Mesothelial cell of epicardium (in vitro differentiated cells): ENCODE measurements at regions not wholly inside any gene's neighbourhood (a gene's known extent, or its start where the extent isn't known, plus 50 kb on each side); places are given as distances from the start of the nearest gene placed in this dataset.

Experiments
- DNase-seq, 2 experiments: peaks; one replicate each; pipeline ENCODE4 v3.0.0; 2021; ENCODE audit warnings: low spot score in 2 of 2; ENCODE audit not compliant: unreplicated experiment in 2 of 2
- H3K27ac Mint-ChIP-seq: 2 replicates; pipeline ENCODE4 v1.8.0; 2021; ENCODE audit warnings: mixed read lengths
- H3K27me3 Mint-ChIP-seq: 2 replicates; pipeline ENCODE4 v1.8.0; 2021; ENCODE audit warnings: low read depth, mixed read lengths
- H3K36me3 Mint-ChIP-seq: 2 replicates; pipeline ENCODE4 v1.8.0; 2021; ENCODE audit warnings: mixed read lengths
- H3K4me1 Mint-ChIP-seq: 2 replicates; pipeline ENCODE4 v1.8.0; 2021; ENCODE audit warnings: mixed read lengths
- H3K4me3 Mint-ChIP-seq: 2 replicates; pipeline ENCODE4 v1.8.0; 2021; ENCODE audit warnings: mild to moderate bottlenecking, moderate library complexity, mixed read lengths
- H3K9me3 Mint-ChIP-seq: 2 replicates; pipeline ENCODE4 v1.8.0; 2021; ENCODE audit warnings: mixed read lengths
- CTCF ChIP-seq: fragments of 200-600 bp; sonication (generic); IDR thresholded peaks from one replicate; pipeline ENCODE4 v1.5.0; 2021; ENCODE audit warnings: antibody characterized with exemption; ENCODE audit not compliant: unreplicated experiment

GRCh38 chr16:52874042-52874441 is 178.7 kb downstream of the CHD9NB start:
- H3K4me3 Mint-ChIP-seq = no peak overlapping the region
- H3K27me3 Mint-ChIP-seq = peaks cover 32% of the 10 kb centered on the region
- TF ChIP-seq CTCF = no peak
- no peaks in the 10 kb centered on the region for H3K36me3 Mint-ChIP-seq
- no peak overlapping the region for H3K27ac Mint-ChIP-seq
- H3K4me1 Mint-ChIP-seq = no peaks in the 10 kb centered on the region
- no peak for DNase-seq
- H3K9me3 Mint-ChIP-seq = no peaks in the 10 kb centered on the region

GRCh38 chr16:52872731-52873130 is 180.0 kb downstream of the CHD9NB start:
- H3K4me1 Mint-ChIP-seq = no peaks in the 10 kb centered on the region

GRCh38 chr16:52871481-52871880 is 181.2 kb downstream of the CHD9NB start:
- TF ChIP-seq CTCF = no peak
- Mint-ChIP-seq H3K36me3 (no peaks in the 10 kb centered on the region), H3K4me3 (no peak overlapping the region), H3K4me1 (no peaks in the 10 kb centered on the region), H3K27ac (no peak overlapping the region), H3K27me3 (peaks cover 28% of the 10 kb centered on the region), H3K9me3 (no peaks in the 10 kb centered on the region)
- no peak for DNase-seq

More at GRCh38 chr16:52872731-52873130, 180.0 kb downstream of the CHD9NB start:
- no peak for DNase-seq
- TF ChIP-seq CTCF = no peak
- Mint-ChIP-seq H3K36me3 (no peaks in the 10 kb centered on the region), H3K27ac (no peak overlapping the region), H3K4me3 (no peak overlapping the region), H3K9me3 (no peaks in the 10 kb centered on the region), H3K27me3 (peaks cover 27% of the 10 kb centered on the region)

- Mint-ChIP-seq H3K27ac (no peak overlapping the region), H3K27me3 (peaks cover 38% of the 10 kb centered on the region), H3K4me1 (no peaks in the 10 kb centered on the region), H3K9me3 (no peaks in the 10 kb centered on the region), H3K36me3 (no peaks in the 10 kb centered on the region), H3K4me3 (no peak overlapping the region)
- no peak for TF ChIP-seq CTCF
- no peak for DNase-seq
These were observed 183.5 kb downstream of the CHD9NB start for GRCh38 chr16:52869243-52869642.

- Mint-ChIP-seq H3K4me1 (no peaks in the 10 kb centered on the region), H3K27me3 (peaks cover 42% of the 10 kb centered on the region), H3K9me3 (no peaks in the 10 kb centered on the region), H3K27ac (no peak overlapping the region), H3K4me3 (no peak overlapping the region), H3K36me3 (no peaks in the 10 kb centered on the region)
- TF ChIP-seq CTCF = no peak
- no peak for DNase-seq
These were observed 189.7 kb downstream of the CHD9NB start for GRCh38 chr16:52863000-52863399.

GRCh38 chr16:52861614-52862022 is 191.1 kb downstream of the CHD9NB start:
- no peaks in the 10 kb centered on the region for H3K4me1 Mint-ChIP-seq
- H3K27ac Mint-ChIP-seq = no peak overlapping the region
- no peaks in the 10 kb centered on the region for H3K9me3 Mint-ChIP-seq
- no peaks in the 10 kb centered on the region for H3K36me3 Mint-ChIP-seq
- peaks cover 46% of the 10 kb centered on the region for H3K27me3 Mint-ChIP-seq
- DNase-seq = no peak
- H3K4me3 Mint-ChIP-seq = no peak overlapping the region
- peak; percentile 66 for TF ChIP-seq CTCF
